Hepatocyte (in vitro differentiated cells): ENCODE measurements at regions not wholly inside any gene's neighbourhood (a gene's known extent, or its start where the extent isn't known, plus 50 kb on each side); places are given as distances from the start of the nearest gene placed in this dataset.
A peak's percentile ranks its signal among the peaks of the same experiment; 100 is the strongest.

Source experiments
- EZH2 ChIP-seq: fragments of 200-600 bp; sonication (generic); IDR thresholded peaks from 2 replicates; pipeline ENCODE4 v1.6.1; 2016; ENCODE audit warnings: antibody characterized with exemption, mild to moderate bottlenecking, borderline replicate concordance
- EZH2phosphoT487 ChIP-seq: fragments of 200-600 bp; sonication (generic); IDR thresholded peaks from one replicate; pipeline ENCODE4 v1.6.1; 2018; ENCODE audit warnings: antibody characterized with exemption, mild to moderate bottlenecking, low read depth, moderate library complexity; ENCODE audit not compliant: unreplicated experiment, severe bottlenecking
- TF ChIP-seq, protein P1 (sequence below): fragments of 200-600 bp; sonication (generic); IDR thresholded peaks from 2 replicates; pipeline ENCODE4 v1.5.1; 2016; ENCODE audit warnings: antibody characterized with exemption, mild to moderate bottlenecking; ENCODE audit not compliant: poor library complexity

DNA sequence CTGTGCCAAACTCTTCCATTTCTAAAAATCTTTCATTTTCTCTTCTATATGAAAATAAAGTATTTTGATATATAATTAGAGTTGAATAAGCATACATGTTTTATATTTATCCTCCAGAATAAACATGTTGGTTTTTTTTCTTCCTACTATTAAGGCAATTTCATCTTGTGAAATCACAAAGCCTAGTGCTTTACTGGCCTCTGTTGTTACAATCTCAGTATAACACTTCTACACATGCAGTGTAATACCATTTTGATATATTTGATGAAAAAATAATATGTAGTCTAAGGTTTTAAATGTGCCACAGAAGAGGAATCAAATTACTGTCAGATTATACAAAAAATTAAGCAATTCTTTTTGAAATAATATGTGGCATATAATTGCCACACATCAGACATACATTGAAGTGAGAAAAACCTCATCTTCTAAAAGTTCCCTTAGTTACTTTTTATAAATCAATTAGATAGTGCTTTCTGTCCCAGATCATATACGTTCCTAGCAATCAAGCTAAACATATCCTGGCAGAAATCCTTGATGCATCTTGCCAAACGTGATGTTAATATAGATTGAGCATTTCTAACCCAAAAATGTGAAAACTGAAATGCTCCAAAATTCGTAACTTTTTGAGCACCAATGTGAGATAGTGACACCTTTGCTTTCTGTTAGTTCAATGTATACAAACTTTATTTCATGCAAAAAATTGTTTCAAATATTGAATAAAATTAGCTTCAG is 225.1 kb upstream of the MANEA start:
- TF ChIP-seq, protein P1, sequence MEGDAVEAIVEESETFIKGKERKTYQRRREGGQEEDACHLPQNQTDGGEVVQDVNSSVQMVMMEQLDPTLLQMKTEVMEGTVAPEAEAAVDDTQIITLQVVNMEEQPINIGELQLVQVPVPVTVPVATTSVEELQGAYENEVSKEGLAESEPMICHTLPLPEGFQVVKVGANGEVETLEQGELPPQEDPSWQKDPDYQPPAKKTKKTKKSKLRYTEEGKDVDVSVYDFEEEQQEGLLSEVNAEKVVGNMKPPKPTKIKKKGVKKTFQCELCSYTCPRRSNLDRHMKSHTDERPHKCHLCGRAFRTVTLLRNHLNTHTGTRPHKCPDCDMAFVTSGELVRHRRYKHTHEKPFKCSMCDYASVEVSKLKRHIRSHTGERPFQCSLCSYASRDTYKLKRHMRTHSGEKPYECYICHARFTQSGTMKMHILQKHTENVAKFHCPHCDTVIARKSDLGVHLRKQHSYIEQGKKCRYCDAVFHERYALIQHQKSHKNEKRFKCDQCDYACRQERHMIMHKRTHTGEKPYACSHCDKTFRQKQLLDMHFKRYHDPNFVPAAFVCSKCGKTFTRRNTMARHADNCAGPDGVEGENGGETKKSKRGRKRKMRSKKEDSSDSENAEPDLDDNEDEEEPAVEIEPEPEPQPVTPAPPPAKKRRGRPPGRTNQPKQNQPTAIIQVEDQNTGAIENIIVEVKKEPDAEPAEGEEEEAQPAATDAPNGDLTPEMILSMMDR = peak; percentile 19
- no peak for TF ChIP-seq EZH2
- no peak for TF ChIP-seq EZH2phosphoT487
